HG03442 (cell line): ENCODE measurements at regions not wholly inside any gene's neighbourhood (a gene's known extent, or its start where the extent isn't known, plus 50 kb on each side); places are given as distances from the start of the nearest gene placed in this dataset.

ENCODE experiments used
- ATAC-seq: cut with Tn5 transposase; IDR thresholded peaks from one replicate; pipeline ENCODE4 v1.9.1; 2021; ENCODE audit warnings: mild to moderate bottlenecking, moderate library complexity; ENCODE audit not compliant: unreplicated experiment

DNA sequence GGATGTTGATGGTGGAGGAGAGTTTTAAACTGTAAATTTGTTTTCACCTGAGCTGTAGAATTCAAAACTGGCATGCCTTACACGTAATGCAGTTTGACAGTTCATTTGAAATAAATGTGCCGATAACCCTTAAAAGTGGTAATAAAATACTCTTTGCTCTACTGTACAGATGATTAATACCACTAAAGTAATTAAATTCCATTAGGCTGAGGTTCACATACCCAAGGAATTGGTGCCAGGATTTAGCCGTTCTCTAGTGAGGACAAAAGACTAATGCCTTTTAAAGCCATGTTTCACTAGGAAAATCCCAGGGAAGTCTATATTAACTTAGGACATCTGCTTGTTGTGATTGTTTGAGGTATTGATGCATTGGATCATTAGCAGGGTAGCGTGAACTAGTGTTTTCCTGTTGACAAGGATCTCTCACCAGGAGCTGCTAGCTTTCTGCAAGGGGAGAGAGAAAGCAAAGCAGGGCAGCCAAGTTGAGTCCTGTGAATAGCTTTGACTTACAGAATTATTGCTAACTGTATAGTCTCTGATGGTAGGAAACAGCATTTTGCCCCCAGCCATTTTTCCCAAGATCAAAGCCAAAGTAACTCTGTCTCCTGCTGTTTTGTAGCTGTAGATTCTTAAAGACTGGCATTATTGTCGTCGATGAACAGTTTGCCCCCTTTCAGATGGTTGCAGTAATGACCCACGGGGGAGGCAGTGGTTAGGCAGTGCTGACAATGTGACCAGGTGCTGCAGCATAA lies 280.9 kb upstream of the FANCL start:
- ATAC-seq = no peak

DNA sequence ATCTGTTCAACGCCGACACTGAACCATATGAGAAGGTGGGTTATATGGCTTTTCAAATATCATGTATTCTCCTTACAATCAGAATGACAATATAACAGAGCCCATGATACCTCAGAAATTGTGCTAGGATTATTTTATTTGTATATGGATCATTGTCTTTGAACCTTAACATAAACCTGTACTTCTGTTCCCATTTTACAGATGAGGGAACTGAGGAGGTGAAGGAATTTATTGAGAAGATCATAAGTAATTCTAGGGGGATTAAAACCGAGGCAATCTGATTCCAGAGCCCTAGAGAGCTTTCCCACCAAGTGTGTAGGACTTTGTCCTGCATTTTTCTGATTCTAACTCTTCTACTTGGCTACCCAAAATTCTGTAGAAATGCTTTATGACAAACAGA lies 279.8 kb upstream of the FANCL start:
- no peak for ATAC-seq

DNA sequence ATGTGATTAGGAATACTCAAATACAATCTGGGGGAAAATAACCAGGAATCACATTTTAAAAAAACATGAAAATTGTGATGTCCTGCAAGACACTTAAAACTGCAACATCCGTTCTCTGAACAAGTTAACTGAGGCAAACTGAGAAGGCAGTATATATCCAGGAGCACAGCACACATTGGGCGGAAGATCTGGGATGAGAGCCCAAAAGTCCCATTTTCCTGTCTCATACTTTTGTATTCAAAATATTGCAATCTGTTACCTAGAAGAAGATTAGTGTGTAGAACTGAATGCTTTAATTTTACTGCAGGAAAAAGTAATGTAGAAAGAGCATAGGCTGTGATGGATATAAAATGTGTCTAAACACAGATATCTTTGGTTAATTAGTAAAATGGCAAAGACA lies 276.8 kb upstream of the FANCL start:
- ATAC-seq = no peak

DNA sequence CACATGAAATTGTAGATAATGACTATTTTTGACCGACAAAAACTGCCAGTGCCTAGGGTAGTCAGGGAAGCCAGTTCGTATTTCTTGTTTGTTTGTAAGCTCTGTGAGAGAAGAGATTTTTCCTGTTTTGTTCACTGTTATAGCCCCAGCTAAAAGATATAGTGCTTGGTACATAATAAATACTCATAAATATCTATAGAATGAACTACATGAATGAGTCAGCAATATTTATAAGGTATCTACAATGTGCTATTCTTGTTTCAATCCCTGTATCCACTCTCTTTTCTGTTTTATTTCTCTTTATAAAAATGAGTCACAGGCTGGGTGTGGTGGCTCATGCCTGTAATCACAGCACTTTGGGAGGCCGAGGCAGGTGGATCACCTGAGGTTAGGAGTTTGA lies 275.6 kb upstream of the FANCL start:
- ATAC-seq = no peak

DNA sequence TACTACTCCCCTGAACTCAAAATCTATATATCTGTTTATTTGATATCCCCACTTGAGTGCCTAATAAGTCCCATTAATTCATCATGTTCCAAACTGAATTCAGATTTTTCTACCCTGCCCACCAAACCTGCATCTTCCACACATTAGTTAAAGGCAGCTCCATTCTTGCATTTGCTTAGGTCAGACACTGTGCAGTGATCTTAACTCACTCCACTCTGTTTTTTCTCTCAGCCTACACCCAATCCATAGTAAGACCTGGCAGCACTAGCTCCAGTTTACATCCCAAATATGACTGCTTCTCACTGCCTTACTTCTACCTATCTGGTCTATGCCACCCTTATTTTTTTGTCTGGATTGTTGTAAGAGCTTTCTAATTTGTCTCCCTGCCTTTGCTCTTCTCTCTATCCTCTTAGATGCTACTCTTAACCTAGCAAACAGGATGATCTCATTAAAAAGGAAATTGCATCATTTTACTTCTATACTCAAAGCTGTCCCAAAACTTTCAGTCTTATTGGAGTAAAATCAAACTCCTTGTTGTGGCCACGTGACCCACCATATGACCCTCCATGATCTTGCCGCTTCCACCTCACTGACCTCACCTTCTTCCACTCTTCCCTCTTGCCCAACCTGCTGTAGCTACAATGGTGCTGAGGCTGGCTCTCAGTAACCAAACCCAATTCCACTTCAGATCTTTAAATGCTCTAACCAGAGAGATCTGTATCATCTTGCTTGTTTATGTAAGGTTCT lies 274.9 kb upstream of the FANCL start:
- no peak for ATAC-seq

DNA sequence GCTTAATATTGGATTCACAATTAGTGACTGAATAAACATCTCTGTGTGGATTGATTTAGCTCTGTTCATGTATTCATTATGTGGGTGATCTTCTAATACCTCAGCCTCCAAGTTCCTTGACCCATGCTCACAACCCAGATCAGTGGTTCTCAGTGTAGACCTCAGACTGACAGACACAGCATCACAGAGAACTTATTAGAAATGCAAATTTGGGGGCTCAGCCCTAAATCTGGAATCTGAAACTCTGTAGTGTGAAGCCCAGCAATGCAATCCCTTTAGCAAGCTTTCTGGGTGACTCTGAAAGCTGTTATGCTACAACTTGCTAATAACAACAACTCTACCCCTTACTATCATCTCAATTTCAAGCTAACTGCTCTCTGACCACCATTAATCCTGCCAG lies 273.1 kb upstream of the FANCL start:
- peak; percentile 69 for ATAC-seq

DNA sequence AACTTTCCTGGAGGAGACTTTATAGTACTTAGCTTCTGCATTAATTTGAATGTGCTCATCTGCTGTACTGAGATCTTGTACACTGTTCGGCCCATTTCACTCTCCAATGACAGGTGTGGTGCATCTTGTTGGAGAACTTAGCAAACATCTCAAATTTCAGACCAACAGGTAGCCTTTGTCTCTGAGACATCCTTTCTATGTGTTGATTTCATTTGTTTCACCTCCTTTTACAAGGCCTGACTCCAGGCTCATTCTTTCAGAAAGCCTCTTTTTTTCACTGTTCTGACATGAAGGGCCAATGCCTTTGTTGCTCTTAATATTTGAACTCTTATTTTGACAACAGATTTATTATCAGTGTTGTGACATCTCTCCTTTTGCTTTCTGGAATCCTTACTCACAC lies 271.8 kb upstream of the FANCL start:
- ATAC-seq = no peak

DNA sequence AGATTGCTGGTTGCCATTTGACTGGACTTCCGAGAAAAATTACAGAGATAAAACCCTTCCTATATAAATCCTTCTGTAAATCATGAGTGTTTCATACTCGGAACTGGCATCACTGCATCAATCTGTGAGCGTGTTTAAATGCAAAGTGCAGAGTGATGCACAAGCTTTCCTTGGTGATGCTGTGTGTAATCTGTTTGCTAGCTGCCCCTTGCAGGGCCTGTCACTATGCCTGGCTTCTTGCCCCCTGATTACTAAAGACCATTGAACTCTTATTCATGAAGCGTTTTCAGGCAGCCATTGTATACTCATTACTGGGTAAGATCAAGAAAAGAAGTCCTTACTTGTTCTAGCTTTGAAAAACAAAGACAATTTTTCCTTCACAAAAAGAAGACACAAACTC lies 266.9 kb upstream of the FANCL start:
- ATAC-seq = no peak

DNA sequence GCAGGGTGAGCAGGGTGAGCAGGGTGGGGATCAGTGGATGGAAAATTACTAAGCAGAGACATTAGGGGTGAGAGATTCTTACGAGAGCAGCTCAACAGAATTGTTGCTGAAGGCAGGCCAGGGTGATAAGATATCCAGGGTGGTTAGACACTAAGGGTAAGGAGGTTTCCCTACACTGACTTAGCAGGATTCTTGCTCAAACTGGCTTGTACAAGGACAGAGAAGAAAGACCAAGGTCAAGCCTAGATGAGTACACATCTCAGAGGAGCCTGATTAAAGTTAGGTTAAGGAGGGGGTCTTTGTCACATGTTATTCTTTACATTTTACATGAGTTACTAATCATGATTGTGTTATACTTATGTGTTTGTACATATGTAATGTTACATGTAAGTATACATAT lies 262.8 kb upstream of the FANCL start:
- no peak for ATAC-seq

DNA sequence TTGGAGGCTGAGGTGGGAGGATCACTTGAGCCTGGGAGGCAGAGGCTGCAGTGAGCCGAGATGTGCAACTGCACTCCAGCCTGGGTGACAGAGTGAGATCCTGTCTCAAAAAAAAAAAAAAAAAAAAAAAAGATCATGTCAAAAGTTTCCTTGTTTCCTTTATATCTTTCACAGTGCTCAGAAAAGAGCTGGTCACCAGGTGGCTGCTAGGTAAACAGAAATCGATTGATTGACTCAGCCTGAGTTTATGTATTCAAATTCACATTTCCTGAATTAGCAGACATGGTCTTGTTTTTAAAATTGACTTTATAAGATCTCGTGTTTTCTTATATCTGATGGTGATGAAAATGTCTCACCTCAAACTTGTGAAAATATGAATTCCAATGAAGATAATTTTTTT lies 261.8 kb upstream of the FANCL start:
- no peak for ATAC-seq

DNA sequence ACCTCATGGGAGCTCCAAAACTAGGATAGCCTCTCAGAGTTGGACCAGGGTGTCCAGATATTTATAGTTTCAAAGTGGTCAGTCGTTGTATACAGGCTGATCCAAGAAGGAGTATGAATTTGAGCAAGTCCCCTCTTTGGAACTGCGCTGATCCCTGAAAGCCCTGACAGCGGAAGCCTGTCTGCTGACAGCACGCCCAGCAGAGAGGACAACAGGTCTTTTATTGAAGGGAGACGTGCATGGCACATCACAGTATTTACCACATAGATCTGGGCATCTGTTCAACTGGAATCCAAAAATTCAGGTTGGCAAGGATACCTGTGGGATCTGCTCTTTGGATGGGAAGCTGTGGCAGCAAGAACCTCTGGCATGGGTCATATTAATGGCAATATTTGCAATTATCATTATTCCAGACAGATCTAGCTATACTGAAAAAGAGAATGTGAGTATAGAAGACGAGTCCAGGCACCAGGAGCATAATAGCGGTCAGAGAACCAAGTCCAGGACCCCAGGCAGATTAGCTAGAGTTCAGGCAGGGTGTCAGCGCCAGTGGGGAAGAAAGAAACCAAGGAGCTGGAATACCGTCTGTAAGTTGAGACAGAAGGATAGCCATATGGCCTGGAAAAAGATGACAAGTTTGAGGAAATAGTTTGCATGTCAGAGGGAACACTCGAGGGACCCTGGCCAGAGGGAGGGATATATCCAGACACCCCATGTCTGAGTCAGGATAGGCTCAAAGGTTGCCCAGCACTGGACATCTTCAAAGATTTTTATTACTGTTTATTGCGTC lies 260.4 kb upstream of the FANCL start:
- no peak for ATAC-seq

DNA sequence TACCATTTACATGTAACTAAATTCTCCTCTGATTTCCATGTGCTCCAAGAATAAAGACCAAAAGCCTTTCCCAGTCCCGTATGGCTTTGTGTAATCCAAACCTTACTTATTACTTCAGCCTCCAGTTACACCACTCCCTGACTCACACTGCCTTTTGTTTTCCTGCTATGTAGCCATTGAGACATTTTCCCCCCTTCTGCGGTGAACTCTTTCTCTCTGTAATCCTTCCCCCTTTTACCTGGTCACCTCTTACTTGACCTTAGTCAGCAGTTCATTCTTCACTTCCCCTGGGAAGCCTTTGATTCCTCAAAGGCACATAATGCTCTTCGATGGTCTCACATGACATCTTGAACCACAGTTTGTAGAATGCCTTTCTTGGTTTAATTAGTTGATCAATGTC lies 256.0 kb upstream of the FANCL start:
- no peak for ATAC-seq

DNA sequence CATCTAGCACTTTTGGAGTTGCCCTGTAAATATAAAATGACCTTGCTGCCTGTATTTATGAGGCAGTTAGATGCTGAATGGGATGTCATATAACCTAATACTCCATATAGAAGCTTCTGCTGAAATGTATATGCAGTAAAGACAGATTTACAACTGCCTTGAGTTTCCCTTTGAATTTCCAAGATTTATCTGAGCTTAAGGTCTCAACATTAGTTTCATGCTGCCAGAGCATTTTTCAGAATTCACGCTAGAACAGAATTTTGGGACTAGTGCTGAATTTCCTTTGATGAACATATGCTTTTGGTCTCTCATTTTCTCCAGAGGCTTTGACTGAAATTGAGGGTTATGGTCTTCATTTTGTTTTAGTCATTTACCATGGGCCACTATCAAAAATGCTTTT lies 254.7 kb upstream of the FANCL start:
- ATAC-seq = no peak

DNA sequence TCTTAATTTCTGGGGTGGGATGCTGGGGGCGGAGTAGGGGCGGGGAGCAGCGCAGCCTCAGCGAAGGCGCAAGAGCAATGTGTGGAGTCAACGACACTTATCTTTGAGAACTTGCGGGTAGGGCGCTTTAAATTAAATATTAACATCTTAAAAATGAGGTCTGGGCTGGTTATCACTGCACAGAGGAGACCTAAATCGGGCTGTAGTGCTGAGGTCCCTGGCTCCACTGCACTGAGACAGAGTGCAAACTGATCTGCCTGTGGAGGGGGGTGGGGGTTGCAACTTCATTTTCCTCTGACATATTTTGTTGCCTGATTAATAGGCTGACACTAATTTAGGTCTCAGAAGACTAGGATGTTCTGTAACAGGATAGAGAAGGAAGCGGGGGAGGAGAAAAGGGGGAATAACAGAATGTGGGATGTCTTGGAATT lies 253.0 kb upstream of the FANCL start:
- no peak for ATAC-seq

DNA sequence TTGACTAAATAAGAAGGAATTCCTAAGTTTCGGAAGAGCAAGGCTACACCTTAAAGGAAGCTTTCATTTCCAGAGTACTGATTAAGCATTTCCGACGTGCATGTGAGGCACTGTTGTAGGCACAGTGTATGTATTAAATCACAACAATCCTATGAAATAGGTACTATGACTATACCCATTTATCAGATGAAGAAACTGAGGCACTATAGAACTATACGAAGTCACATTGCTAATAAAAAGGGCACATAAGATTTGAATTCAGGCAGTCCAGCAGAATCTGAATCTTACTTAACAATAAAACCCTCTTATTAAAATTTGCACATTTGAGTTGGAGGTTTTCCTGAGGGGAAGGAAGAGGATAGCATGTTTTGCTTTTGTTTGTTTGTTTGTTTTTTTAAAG lies 243.5 kb upstream of the FANCL start:
- ATAC-seq = no peak

DNA sequence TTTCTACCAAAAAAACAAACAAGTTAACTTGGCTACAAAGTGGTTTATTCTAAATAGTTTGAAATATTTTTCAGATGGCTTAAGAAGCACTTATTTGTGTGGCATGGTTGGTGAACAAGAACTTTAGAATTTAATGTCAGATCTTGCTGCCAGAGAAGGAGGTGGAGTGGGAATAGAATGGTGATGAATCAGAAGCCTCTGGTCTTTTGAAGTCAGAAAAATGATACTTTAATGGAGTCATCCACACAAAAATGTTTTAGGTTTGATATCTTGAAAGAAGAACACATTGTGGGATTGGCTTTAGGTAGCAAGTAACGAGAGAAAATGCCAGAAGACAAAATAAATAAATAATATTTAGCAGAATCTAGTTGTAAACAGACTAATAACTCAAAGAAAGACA lies 243.1 kb upstream of the FANCL start:
- no peak for ATAC-seq

DNA sequence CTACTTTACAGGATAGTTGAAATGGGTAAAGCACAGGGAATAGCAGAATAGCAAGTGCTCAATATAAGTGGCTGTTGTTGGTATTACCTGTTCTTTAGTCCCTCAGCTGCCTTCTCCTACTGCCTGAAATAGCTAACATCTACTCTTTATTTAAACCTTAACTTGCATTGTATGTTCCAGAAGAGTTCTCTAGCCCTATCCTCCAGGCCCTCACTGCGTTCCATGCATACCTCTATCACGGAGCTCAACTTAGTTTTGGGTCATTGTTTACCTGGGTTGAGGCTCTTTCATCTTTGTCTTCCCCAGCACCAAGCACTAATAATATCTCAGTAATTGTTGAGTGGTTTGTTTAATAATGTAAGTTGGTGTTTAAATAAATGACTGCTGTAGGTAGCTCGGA lies 242.2 kb upstream of the FANCL start:
- ATAC-seq = no peak

DNA sequence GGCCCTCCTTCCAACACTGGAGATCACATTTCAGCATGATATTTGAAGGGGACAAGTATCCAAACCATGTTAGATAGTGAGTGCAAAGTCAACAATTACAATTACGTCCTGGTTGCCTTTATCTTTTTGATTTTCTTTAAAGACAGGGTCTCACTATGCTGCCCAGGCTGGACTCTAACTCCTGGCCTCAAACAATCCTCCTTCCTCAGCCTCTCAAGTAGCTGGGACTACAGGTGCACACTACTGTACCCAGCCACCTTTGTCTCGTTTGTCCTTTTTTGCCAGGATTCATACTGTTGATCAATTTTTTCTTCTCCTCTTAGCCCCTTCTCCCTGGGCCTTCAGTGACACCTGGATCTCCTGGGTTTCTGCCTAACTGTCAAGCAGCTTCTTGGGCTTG lies 240.5 kb upstream of the FANCL start:
- ATAC-seq = no peak

DNA sequence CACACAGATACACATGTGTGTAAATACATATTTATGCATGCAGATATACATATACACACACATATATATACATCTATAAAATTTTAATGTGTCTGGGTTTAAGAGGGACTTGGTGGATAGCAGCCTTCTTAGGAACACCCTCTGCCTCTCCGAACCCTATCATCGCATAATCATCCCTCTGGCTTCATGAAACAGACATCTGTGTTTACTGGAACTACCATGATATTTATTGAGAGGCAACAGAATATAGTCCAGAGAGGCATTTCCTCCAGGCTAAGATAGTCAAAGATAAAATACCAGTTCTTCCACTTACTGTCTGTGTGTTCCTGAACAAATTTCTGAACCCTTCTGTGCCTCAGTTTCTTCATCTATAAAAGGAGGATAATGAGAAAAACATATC lies 239.0 kb upstream of the FANCL start:
- ATAC-seq = no peak

DNA sequence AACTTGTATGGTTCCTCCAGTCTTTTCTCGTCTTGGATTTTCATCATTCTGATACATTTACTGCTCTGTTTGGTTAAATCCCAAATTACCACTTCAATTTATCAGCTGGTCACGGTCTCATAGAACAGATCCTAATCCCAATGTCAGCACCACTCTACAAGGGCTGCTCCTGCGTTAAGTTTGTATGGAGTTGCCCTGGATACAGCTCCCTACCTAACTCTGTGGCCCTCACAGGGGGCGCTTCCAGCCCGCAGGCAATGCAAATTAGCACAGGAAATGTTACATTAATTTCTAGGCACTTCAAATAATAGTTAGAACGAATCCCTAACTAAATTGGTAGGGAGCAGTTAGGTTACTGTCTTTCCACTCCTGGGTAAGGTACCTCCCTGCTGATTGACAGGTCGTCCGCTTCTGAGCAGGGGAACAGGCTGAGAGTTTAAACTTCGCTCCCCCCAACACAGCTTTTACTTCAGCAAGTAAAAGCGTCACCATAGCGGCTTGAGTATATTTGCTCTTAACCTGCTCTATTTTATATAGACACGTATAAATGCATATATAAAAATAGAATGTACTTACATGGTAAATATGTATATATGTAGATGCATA lies 238.5 kb upstream of the FANCL start:
- no peak for ATAC-seq

DNA sequence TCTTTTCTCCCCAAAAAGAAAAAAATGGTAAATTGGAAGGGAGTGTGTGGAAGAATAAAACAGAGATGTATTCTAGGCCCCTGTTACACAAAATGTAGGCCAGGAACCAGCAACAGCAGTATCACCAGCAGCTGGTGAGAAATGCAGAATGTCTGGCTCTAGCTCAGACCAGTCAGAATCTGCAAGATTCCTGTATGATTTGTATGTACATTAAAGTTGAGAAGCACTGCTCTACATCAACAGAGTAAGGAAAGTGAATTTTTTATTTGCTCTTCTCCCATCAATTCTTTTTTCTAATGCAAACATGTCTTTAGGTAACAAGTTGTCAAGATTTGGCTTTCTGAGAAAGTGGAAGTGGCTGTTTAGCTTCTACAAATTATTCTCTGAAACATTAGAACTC lies 235.4 kb upstream of the FANCL start:
- ATAC-seq = no peak
